ENCODE measurements at regions not wholly inside any gene's neighbourhood (a gene's known extent, or its start where the extent isn't known, plus 50 kb on each side); places are given as distances from the start of the nearest gene placed in this dataset.
"Not testable (repeated sequence)": the region's sequence is repeated elsewhere in the genome, so short reads cannot be mapped to it uniquely, and the experiment has no call there.

- H3K4me3 ChIP-seq (ENCODE audit: low read depth, low read length), result no peak overlapping the region
- TF ChIP-seq, protein P1, sequence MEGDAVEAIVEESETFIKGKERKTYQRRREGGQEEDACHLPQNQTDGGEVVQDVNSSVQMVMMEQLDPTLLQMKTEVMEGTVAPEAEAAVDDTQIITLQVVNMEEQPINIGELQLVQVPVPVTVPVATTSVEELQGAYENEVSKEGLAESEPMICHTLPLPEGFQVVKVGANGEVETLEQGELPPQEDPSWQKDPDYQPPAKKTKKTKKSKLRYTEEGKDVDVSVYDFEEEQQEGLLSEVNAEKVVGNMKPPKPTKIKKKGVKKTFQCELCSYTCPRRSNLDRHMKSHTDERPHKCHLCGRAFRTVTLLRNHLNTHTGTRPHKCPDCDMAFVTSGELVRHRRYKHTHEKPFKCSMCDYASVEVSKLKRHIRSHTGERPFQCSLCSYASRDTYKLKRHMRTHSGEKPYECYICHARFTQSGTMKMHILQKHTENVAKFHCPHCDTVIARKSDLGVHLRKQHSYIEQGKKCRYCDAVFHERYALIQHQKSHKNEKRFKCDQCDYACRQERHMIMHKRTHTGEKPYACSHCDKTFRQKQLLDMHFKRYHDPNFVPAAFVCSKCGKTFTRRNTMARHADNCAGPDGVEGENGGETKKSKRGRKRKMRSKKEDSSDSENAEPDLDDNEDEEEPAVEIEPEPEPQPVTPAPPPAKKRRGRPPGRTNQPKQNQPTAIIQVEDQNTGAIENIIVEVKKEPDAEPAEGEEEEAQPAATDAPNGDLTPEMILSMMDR (IDR thresholded peaks at IDR 0.05; ENCODE audit: borderline replicate concordance, insufficient read depth, low read depth, low read length), result no peak
Measured at GRCh38 chr4:170697845-170698244, 608.1 kb upstream of the AADAT start.

- no peak overlapping the region for H3K4me3 ChIP-seq (ENCODE audit: low read depth, low read length)
- TF ChIP-seq, protein P1 (IDR thresholded peaks at IDR 0.05; ENCODE audit: borderline replicate concordance, insufficient read depth, low read depth, low read length), result no peak
Measured at GRCh38 chr4:170697045-170697444, 607.3 kb upstream of the AADAT start.

DNA sequence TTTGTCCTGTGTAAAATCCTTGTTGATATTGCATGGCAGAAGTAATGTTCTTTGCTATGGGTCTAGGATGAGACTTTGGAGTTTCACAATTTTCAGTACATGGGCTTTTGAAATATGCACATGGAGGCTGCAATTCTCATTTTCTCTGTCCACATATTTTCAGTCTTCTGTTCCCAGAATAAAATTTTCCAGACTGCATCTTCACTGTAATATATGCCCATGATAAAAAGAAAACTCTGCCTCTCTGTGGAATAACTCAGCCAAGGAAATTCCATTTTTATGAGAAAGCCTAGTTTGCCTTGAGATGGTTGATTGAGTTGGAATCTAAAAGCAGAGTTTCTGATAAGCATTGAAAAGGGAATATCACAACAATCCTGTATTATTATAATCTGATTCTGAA is 601.4 kb upstream of the AADAT start:
- TF ChIP-seq, protein P1 (IDR thresholded peaks at IDR 0.05; ENCODE audit: borderline replicate concordance, insufficient read depth, low read depth, low read length), result no peak
- H3K4me3 ChIP-seq (ENCODE audit: low read depth, low read length), result no peak overlapping the region

DNA sequence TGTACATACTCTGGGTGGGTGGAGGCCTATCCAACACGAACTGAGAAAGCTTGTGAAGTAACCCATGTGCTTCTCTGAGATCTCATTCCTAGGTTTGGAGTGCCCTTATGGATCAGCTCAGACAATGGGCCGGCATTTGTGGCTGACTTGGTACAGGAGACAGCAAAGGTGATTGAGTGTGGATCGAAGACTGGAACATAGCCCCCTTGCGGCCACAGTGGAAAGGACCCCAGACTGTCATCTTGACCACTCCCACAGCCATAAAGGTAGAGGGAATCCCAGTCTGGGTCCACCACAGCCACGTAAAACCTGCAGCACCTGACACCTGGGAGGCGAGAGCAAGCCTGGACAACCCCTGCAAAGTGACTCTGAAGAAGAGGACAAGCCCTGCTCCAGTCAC is 598.0 kb upstream of the AADAT start:
- no peak overlapping the region for H3K4me3 ChIP-seq (ENCODE audit: low read depth, low read length)
- TF ChIP-seq, protein P1 (IDR thresholded peaks at IDR 0.05; ENCODE audit: borderline replicate concordance, insufficient read depth, low read depth, low read length), result no peak

DNA sequence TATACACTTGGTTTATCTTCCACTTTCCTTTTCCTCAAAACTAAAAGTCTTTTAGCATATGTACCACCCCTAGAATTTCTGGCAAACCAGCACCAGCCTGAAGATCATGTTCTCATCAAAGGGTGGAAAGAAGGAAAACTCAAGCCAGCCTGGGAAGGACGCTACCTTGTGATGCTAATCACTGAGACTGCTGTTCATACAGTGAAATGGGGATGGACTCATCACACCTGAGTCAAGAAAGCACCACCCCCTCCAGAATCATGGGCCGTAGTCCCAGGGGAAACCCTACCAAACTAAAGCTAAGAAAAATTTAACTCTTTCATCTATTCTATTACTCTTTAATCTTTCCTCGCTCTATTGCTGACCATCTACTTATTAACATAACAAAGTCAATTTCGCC is 595.9 kb upstream of the AADAT start:
- not testable (repeated sequence) for H3K4me3 ChIP-seq (ENCODE audit: low read depth, low read length)

DNA sequence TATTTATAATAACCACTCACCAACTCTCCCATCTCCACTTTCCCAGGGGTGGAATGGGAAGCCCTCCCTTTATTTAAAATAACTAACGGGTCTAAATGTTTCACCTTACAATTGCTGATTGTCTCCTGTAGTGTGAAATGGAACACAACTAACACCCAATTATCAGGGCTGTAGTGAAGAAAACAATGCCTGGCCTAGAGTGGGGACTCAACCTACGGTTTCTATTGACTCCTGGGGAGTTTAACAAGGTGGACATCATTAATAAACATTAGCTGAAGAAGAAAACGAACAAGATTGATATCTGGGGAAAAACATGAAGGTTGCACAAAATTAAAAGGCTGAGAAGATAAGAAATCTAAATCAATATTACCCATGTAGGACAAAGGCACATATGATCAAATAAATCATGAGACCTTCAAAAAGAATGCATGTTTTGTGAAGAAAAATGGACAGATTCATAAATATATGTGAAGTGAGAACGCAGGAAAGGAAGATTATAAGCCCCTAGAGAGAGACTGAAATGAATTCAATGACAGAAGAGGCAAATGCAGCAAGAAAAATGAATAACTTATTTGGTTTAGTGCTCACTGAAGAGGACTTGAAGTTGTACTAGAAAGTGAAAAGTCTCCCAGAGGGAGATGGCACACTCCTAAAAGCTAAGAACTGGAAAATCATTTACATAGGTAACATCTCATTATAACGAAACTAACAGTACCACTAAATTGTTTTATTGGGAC is 593.0 kb upstream of the AADAT start:
- H3K4me3 ChIP-seq (ENCODE audit: low read depth, low read length), result no peak overlapping the region
- TF ChIP-seq, protein P1 (IDR thresholded peaks at IDR 0.05; ENCODE audit: borderline replicate concordance, insufficient read depth, low read depth, low read length), result no peak

DNA sequence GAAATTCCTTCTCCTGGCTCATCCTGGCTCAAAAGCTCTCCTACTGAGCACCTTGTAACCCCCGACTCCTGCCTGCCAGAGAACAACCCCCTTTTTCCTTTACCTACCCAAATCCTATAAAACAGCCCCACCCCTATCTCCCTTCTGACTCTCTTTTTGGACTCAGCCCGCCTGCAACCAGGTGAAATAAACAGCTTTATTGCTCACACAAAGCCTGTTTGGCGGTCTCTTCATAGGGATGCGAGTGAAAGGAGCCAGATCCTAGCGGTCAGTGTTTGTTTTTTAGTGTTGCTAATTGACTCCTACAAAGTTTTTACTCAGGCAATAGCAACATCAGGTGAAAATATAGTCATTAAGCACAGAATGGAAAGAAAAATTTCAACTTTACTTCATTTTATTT is 592.3 kb upstream of the AADAT start:
- not testable (repeated sequence) for H3K4me3 ChIP-seq (ENCODE audit: low read depth, low read length)

- H3K4me3 ChIP-seq (ENCODE audit: low read depth, low read length), result no peak overlapping the region
- TF ChIP-seq, protein P1 (IDR thresholded peaks at IDR 0.05; ENCODE audit: borderline replicate concordance, insufficient read depth, low read depth, low read length), result no peak
Measured at GRCh38 chr4:170675568-170676262, 586.0 kb upstream of the AADAT start.
